H1 (cell line): ENCODE measurements at regions not wholly inside any gene's neighbourhood (a gene's known extent, or its start where the extent isn't known, plus 50 kb on each side); places are given as distances from the start of the nearest gene placed in this dataset.

Source experiments
- GABPA ChIP-seq: IDR thresholded peaks from 2 replicates; pipeline ENCODE4 v1.6.1; 2011; ENCODE audit warnings: mild to moderate bottlenecking, low read length, moderate library complexity, borderline replicate concordance; ENCODE audit not compliant: insufficient read depth
- HDAC6 ChIP-seq: IDR thresholded peaks from one replicate; pipeline ENCODE4 v1.7.1; 2012; ENCODE audit warnings: low read depth, mild to moderate bottlenecking, inconsistent platforms, low read length, moderate library complexity
- POU5F1 ChIP-seq: IDR thresholded peaks from 2 replicates; pipeline ENCODE4 v1.6.1; 2011; ENCODE audit warnings: low read depth, mild to moderate bottlenecking, low read length, moderate library complexity
- SP4 ChIP-seq: IDR thresholded peaks from 2 replicates; pipeline ENCODE4 v1.6.1; 2012; ENCODE audit warnings: low read length, inconsistent platforms
- TAF7 ChIP-seq: optimal IDR thresholded peaks from 2 replicates; pipeline ENCODE3; 2011; ENCODE audit warnings: low read depth, mild to moderate bottlenecking, inconsistent platforms, low read length, moderate library complexity, borderline replicate concordance
- TCF12 ChIP-seq: IDR thresholded peaks from 2 replicates; pipeline ENCODE4 v1.6.1; 2011; ENCODE audit warnings: low read depth, mild to moderate bottlenecking, low read length
- ZNF274 ChIP-seq: IDR thresholded peaks from 2 replicates; pipeline ENCODE4 v1.7.0; 2012; ENCODE audit warnings: low read length, borderline replicate concordance; ENCODE audit errors: extremely low read depth

GRCh38 chr2:237269138-237269875, 144.7 kb downstream of the COL6A3 start (continued):
- TF ChIP-seq GABPA = no peak
- TF ChIP-seq POU5F1 = no peak
- no peak for TF ChIP-seq ZNF274
- TF ChIP-seq TCF12 = no peak
- TF ChIP-seq HDAC6 = no peak
- TF ChIP-seq SP4 = no peak
- TF ChIP-seq TAF7 = no peak
- TF ChIP-seq, all 59 proteins: peak for 0
